Astrocyte (in vitro differentiated cells and primary cell): ENCODE measurements at regions not wholly inside any gene's neighbourhood (a gene's known extent, or its start where the extent isn't known, plus 50 kb on each side); places are given as distances from the start of the nearest gene placed in this dataset.

Experiments
- CTCF ChIP-seq: IDR thresholded peaks from 2 replicates; pipeline ENCODE4 v1.5.1; 2011; ENCODE audit warnings: low read depth, mild to moderate bottlenecking, inconsistent platforms, low read length, moderate library complexity; ENCODE audit not compliant: insufficient read depth
- EZH2 ChIP-seq: IDR thresholded peaks from 2 replicates; pipeline ENCODE4 v1.6.1; 2012; ENCODE audit warnings: mild to moderate bottlenecking, low read length, inconsistent platforms; ENCODE audit not compliant: insufficient read depth

DNA sequence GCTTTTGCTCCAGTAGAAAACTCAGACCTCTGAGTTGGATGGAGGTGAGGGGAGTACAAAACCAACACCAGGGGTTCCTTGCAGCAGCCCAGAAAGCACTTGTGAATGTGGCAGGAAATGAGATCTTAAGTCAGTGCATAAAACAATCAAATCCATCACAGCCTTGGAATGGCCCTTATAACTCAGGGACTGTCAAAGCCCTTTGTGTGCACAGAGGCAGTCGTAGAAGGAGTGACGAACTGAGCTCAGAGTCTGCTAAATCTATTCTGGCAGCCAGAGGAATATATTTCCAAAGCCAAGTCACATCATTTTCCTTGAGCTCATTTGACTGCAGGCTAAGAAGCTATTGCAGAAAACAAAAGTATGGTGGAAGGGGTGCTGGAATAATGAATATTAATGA, 676.6 kb downstream of the DHX35 start:
- TF ChIP-seq CTCF, result no peak
- no peak for TF ChIP-seq EZH2
